BLaER1 (cell line): ENCODE measurements at regions not wholly inside any gene's neighbourhood (a gene's known extent, or its start where the extent isn't known, plus 50 kb on each side); places are given as distances from the start of the nearest gene placed in this dataset.

Source experiments
- H3K27ac ChIP-seq: shearing (Covaris generic); formaldehyde crosslinking; 2 replicates; pipeline ENCODE4 v1.8.1; 2022
- H3K27me3 ChIP-seq: shearing (Covaris generic); formaldehyde crosslinking; 2 replicates; pipeline ENCODE4 v1.8.1; 2022
- H3K36me3 ChIP-seq: shearing (Covaris generic); formaldehyde crosslinking; 2 replicates; pipeline ENCODE4 v1.8.1; 2022
- H3K4me1 ChIP-seq: shearing (Covaris generic); formaldehyde crosslinking; 2 replicates; pipeline ENCODE4 v1.8.1; 2022
- H3K4me2 ChIP-seq: shearing (Covaris generic); formaldehyde crosslinking; 2 replicates; pipeline ENCODE4 v1.8.1; 2022
- H3K4me3 ChIP-seq: shearing (Covaris generic); formaldehyde crosslinking; 2 replicates; pipeline ENCODE4 v1.8.1; 2022
- H3K9ac ChIP-seq: shearing (Covaris generic); formaldehyde crosslinking; 2 replicates; pipeline ENCODE4 v1.8.1; 2022
- H3K9me3 ChIP-seq: shearing (Covaris generic); formaldehyde crosslinking; 2 replicates; pipeline ENCODE4 v1.8.1; 2022
- H4K20me1 ChIP-seq: shearing (Covaris generic); formaldehyde crosslinking; 2 replicates; pipeline ENCODE4 v1.8.1; 2022
- Cebpa-rat ChIP-seq: shearing (Covaris generic); IDR thresholded peaks from 2 replicates; pipeline ENCODE4 v1.8.1; 2022

GRCh38 chr6:54440549-54440948, 132.3 kb downstream of the TINAG start:
- H3K36me3 ChIP-seq: no peaks in the 10 kb centered on the region
- H3K27ac ChIP-seq: no peak overlapping the region
- no peaks in the 10 kb centered on the region for H3K9me3 ChIP-seq
- H3K27me3 ChIP-seq: no peaks in the 10 kb centered on the region
- TF ChIP-seq Cebpa-rat: no peak
- no peak overlapping the region for H3K4me3 ChIP-seq
- no peak overlapping the region for H3K4me2 ChIP-seq
- no peak overlapping the region for H3K9ac ChIP-seq
- no peaks in the 10 kb centered on the region for H3K4me1 ChIP-seq
- no peaks in the 10 kb centered on the region for H4K20me1 ChIP-seq

DNA sequence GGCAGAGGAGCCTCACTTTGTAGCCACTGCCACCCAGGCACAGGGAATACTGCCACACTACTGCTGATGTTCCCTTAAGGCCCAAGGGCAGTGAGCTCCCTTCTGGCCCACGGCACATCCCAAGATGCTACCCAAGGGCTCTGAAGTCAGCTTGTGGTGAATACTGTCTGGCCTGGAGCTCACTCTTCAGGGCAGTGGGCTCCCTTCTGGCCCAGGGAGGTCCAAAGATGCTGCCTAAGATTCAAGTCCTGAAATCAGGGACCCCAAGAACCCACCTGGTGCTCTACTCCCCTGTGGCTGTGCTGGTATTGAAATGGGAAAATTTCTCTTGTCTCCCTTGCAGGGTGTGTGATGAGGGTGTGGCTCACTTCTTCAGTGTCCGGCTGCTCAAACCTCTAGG, 132.8 kb downstream of the TINAG start:
- Histone ChIP-seq H3K9me3 (no peaks in the 10 kb centered on the region), H3K27ac (no peak overlapping the region), H3K27me3 (no peaks in the 10 kb centered on the region), H4K20me1 (no peaks in the 10 kb centered on the region), H3K4me1 (no peaks in the 10 kb centered on the region), H3K9ac (no peak overlapping the region), H3K4me3 (no peak overlapping the region), H3K4me2 (no peak overlapping the region), H3K36me3 (no peaks in the 10 kb centered on the region)
- TF ChIP-seq Cebpa-rat: no peak

DNA sequence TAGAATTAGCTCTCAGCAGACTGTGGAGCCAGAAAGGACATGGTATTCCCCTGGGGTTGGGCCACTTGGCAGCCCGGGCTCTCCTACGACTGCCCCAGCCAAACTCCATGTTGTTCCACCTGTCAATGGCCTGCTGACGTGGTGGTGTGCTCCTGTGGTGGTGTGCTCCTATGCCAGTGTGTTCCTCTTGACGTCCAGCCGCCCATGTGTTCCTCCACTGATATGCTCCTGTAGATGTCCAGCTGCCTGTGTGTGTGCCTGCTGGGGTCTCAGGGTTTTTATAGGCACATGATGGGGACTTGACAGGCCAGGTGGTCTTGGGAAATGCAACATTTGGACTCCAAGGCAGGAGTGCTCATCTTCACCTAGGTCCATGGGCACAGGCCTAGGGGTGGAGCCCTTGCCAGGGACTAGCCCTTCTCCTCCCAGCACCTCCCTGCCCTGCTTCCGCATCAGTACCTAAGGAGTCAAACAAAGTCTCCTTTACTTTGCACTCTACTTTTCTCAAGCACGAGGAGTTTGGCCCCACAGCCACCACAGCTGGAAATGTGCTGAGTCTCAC, 133.5 kb downstream of the TINAG start:
- no peak for TF ChIP-seq Cebpa-rat
- Histone ChIP-seq H3K36me3 (no peaks in the 10 kb centered on the region), H3K9me3 (no peaks in the 10 kb centered on the region), H3K9ac (no peak overlapping the region), H3K4me2 (no peak overlapping the region), H3K4me1 (no peaks in the 10 kb centered on the region), H3K27me3 (no peaks in the 10 kb centered on the region), H3K27ac (no peak overlapping the region), H4K20me1 (no peaks in the 10 kb centered on the region), H3K4me3 (no peak overlapping the region)

- Histone ChIP-seq H3K9ac (no peak overlapping the region), H3K36me3 (no peaks in the 10 kb centered on the region), H3K27me3 (no peaks in the 10 kb centered on the region), H4K20me1 (no peaks in the 10 kb centered on the region), H3K27ac (no peak overlapping the region), H3K4me1 (no peaks in the 10 kb centered on the region), H3K9me3 (no peaks in the 10 kb centered on the region), H3K4me3 (no peak overlapping the region), H3K4me2 (no peak overlapping the region)
- TF ChIP-seq Cebpa-rat: no peak
These were observed 137.0 kb downstream of the TINAG start for GRCh38 chr6:54445207-54445606.

GRCh38 chr6:54448617-54449016, 140.4 kb downstream of the TINAG start:
- TF ChIP-seq Cebpa-rat: no peak
- no peak overlapping the region for H3K9ac ChIP-seq
- H3K4me2 ChIP-seq: no peak overlapping the region

DNA sequence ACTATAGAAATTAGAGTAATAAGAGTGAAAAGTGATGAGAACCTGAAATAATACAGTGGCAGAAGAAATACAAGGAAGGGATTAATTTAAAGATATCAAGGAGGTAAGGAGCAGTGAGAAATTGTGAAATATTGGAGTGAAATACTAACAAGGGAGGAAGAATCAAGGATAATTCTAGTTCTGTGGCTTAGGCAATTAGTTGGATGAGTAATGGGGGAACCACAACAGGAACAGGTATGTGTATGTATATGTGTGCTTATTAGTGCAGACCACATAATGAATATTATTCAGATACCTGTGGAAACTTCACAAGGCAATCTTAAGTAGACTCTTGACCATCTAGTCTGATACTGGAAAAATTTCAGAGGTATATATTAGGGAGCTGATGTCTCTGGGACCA, 143.3 kb downstream of the TINAG start:
- Histone ChIP-seq H3K4me2 (no peak overlapping the region), H4K20me1 (no peaks in the 10 kb centered on the region), H3K9ac (no peak overlapping the region), H3K36me3 (no peaks in the 10 kb centered on the region), H3K4me1 (no peaks in the 10 kb centered on the region), H3K27ac (no peak overlapping the region), H3K9me3 (no peaks in the 10 kb centered on the region), H3K27me3 (no peaks in the 10 kb centered on the region), H3K4me3 (no peak overlapping the region)
- no peak for TF ChIP-seq Cebpa-rat

More at GRCh38 chr6:54448617-54449016, 140.4 kb downstream of the TINAG start:
- no peaks in the 10 kb centered on the region for H3K9me3 ChIP-seq
- H3K27me3 ChIP-seq: no peaks in the 10 kb centered on the region
- no peak overlapping the region for H3K27ac ChIP-seq
- no peaks in the 10 kb centered on the region for H3K36me3 ChIP-seq
- no peaks in the 10 kb centered on the region for H4K20me1 ChIP-seq
- H3K4me3 ChIP-seq: no peak overlapping the region
- no peaks in the 10 kb centered on the region for H3K4me1 ChIP-seq

- TF ChIP-seq Cebpa-rat: no peak
- Histone ChIP-seq H3K27me3 (no peaks in the 10 kb centered on the region), H3K9me3 (no peaks in the 10 kb centered on the region), H3K4me3 (no peak overlapping the region), H3K36me3 (no peaks in the 10 kb centered on the region), H3K9ac (no peak overlapping the region), H3K4me1 (no peaks in the 10 kb centered on the region), H3K27ac (no peak overlapping the region), H3K4me2 (no peak overlapping the region), H4K20me1 (no peaks in the 10 kb centered on the region)
These were observed 155.2 kb downstream of the TINAG start for GRCh38 chr6:54463354-54464024.

DNA sequence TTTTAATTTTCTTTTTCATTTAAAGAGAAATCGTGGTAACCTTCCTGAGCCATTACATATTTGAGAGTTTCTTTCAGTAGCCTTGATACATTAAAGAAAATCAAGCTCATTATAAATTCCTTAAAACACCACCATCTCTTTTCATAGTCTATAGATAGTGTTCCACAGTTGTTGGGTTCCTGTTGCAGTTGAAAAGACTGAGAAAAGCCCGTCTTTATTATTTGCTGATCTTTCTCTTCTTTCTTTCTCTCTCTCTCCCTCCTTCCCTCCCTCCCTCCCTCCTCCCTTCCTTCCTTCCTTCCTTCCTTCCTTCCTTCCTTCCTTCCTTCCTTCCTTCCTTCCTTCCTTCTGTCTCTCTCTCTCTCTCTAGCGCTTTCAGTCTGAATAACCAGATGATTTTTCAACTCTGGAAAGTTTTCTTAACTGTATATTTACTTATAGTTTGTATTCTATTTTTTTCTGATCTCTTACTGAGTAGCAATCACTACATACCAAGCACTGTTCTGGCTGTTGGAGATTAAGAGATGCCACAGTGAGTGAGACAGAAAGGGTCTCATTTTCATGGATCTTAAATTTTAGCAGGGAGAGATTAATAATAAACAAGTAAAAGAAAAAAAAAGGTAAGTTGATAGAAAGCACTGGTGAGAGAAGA, 157.5 kb downstream of the TINAG start:
- Histone ChIP-seq H3K9ac (no peak overlapping the region), H3K4me2 (no peak overlapping the region), H4K20me1 (no peaks in the 10 kb centered on the region), H3K27ac (no peak overlapping the region), H3K4me3 (no peak overlapping the region), H3K4me1 (no peaks in the 10 kb centered on the region), H3K9me3 (no peaks in the 10 kb centered on the region), H3K36me3 (no peaks in the 10 kb centered on the region), H3K27me3 (no peaks in the 10 kb centered on the region)
- TF ChIP-seq Cebpa-rat: no peak

DNA sequence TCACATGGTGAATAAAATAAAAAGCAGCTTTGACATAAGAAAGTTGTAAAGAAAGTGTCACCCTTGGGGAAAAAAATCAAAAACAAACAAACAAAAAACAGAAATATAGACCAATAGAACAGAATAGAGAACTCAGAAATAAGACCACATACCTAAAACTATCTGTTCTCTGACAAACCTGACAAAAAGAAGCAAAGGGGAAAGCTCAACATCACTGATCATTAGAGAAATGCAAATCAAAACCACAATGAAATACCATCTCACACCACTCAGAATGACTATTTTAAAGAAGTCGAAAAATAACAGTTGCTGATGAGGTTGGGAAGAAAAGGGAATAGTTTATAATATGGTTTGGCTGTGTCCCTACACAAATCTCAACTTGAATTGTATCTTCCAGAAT, 159.1 kb downstream of the TINAG start:
- TF ChIP-seq Cebpa-rat: no peak

GRCh38 chr6:54473328-54473727, 165.1 kb downstream of the TINAG start:
- no peak for TF ChIP-seq Cebpa-rat
- no peak overlapping the region for H3K4me3 ChIP-seq
- no peaks in the 10 kb centered on the region for H3K4me1 ChIP-seq
- H3K27ac ChIP-seq: no peak overlapping the region
- no peaks in the 10 kb centered on the region for H3K9me3 ChIP-seq
- no peaks in the 10 kb centered on the region for H3K27me3 ChIP-seq
- H3K9ac ChIP-seq: no peak overlapping the region
- H4K20me1 ChIP-seq: no peaks in the 10 kb centered on the region
- no peak overlapping the region for H3K4me2 ChIP-seq
- no peaks in the 10 kb centered on the region for H3K36me3 ChIP-seq

More for the DNA sequence above, 159.1 kb downstream of the TINAG start:
- H3K9me3 ChIP-seq: no peaks in the 10 kb centered on the region
- H3K9ac ChIP-seq: no peak overlapping the region
- no peaks in the 10 kb centered on the region for H3K36me3 ChIP-seq
- H3K4me1 ChIP-seq: no peaks in the 10 kb centered on the region
- H3K4me3 ChIP-seq: no peak overlapping the region
- no peaks in the 10 kb centered on the region for H4K20me1 ChIP-seq
- no peaks in the 10 kb centered on the region for H3K27me3 ChIP-seq
- no peak overlapping the region for H3K27ac ChIP-seq
- H3K4me2 ChIP-seq: no peak overlapping the region
